Loucy (cell line): ENCODE measurements at regions not wholly inside any gene's neighbourhood (a gene's known extent, or its start where the extent isn't known, plus 50 kb on each side); places are given as distances from the start of the nearest gene placed in this dataset.

ENCODE experiments used
- H2AFZ ChIP-seq: fragments of 200-600 bp; sonication (generic); 2 replicates; pipeline ENCODE4 v1.6.0; 2016; ENCODE audit warnings: antibody characterized with exemption, mild to moderate bottlenecking, low read length, moderate library complexity
- H3F3A ChIP-seq: fragments of 200-600 bp; 2 replicates; pipeline ENCODE4 v1.6.0; 2016; ENCODE audit warnings: antibody characterized with exemption, low read depth, mild to moderate bottlenecking
- H3K27me3 ChIP-seq: fragments of 200-600 bp; sonication (generic); 2 replicates; pipeline ENCODE4 v1.6.1; 2014; ENCODE audit warnings: low read length, mild to moderate bottlenecking; ENCODE audit not compliant: insufficient read depth, poor library complexity, severe bottlenecking
- H3K36me3 ChIP-seq: fragments of 200-600 bp; sonication (generic); 2 replicates; pipeline ENCODE4 v1.6.1; 2016; ENCODE audit warnings: low read length; ENCODE audit not compliant: insufficient read depth
- H3K4me1 ChIP-seq: fragments of 200-600 bp; sonication (generic); 2 replicates; pipeline ENCODE4 v1.5.1; 2014; ENCODE audit warnings: low read length, mild to moderate bottlenecking; ENCODE audit not compliant: insufficient read depth, poor library complexity, severe bottlenecking
- H3K4me2 ChIP-seq: fragments of 200-600 bp; sonication (generic); 2 replicates; pipeline ENCODE4 v1.6.0; 2014; ENCODE audit warnings: antibody characterized with exemption, low read length, low read depth, mild to moderate bottlenecking; ENCODE audit not compliant: poor library complexity, severe bottlenecking
- H3K4me3 ChIP-seq: fragments of 200-600 bp; sonication (generic); 2 replicates; pipeline ENCODE4 v1.5.1; 2014; ENCODE audit warnings: low read length, mild to moderate bottlenecking, mixed read lengths; ENCODE audit not compliant: poor library complexity, severe bottlenecking
- H3K79me2 ChIP-seq: fragments of 200-600 bp; sonication (generic); 2 replicates; pipeline ENCODE4 v1.6.1; 2014; ENCODE audit warnings: low read length; ENCODE audit not compliant: insufficient read depth
- H3K9ac ChIP-seq: fragments of 200-600 bp; sonication (generic); 2 replicates; pipeline ENCODE4 v1.6.0; 2014; ENCODE audit warnings: mild to moderate bottlenecking, low read depth, low read length, moderate library complexity; ENCODE audit not compliant: poor library complexity, severe bottlenecking
- H3K9me2 ChIP-seq: fragments of 200-600 bp; sonication (generic); replicated peaks from 2 replicates; pipeline ENCODE4 v1.6.1; 2016; ENCODE audit warnings: low read depth, low read length, mixed read lengths
- H3K9me3 ChIP-seq: fragments of 200-600 bp; sonication (generic); 2 replicates; pipeline ENCODE4 v1.6.1; 2014; ENCODE audit warnings: mild to moderate bottlenecking, antibody characterized with exemption, low read length, low read depth; ENCODE audit not compliant: insufficient read depth
- H4K20me1 ChIP-seq: fragments of 200-600 bp; sonication (generic); 2 replicates; pipeline ENCODE4 v1.6.0; 2014; ENCODE audit warnings: antibody characterized with exemption, low read length, mild to moderate bottlenecking; ENCODE audit not compliant: insufficient read depth, poor library complexity, severe bottlenecking
- EZH2phosphoT487 ChIP-seq: fragments of 200-600 bp; IDR thresholded peaks from 2 replicates; pipeline ENCODE4 v1.6.1; 2018; ENCODE audit warnings: antibody characterized with exemption, mild to moderate bottlenecking, moderate library complexity, borderline replicate concordance
- TF ChIP-seq, protein P1 (sequence below): fragments of 200-600 bp; sonication (generic); conservative IDR thresholded peaks from 2 replicates; pipeline ENCODE4 v1.5.1; 2014; ENCODE audit warnings: mild to moderate bottlenecking, antibody characterized with exemption, low read length

GRCh38 chr3:13266005-13266404, 154.1 kb downstream of the NUP210 start:
- H3F3A ChIP-seq = peaks cover 4% of the 10 kb centered on the region; the same call in 1 of the 2 replicates
- H3K27me3 ChIP-seq = no peaks in the 10 kb centered on the region
- H3K9me3 ChIP-seq = no peaks in the 10 kb centered on the region
- H3K4me2 ChIP-seq = no peak overlapping the region
- H3K79me2 ChIP-seq = no peaks in the 10 kb centered on the region
- H3K36me3 ChIP-seq = no peaks in the 10 kb centered on the region
- H3K9ac ChIP-seq = no peak overlapping the region
- TF ChIP-seq, protein P1, sequence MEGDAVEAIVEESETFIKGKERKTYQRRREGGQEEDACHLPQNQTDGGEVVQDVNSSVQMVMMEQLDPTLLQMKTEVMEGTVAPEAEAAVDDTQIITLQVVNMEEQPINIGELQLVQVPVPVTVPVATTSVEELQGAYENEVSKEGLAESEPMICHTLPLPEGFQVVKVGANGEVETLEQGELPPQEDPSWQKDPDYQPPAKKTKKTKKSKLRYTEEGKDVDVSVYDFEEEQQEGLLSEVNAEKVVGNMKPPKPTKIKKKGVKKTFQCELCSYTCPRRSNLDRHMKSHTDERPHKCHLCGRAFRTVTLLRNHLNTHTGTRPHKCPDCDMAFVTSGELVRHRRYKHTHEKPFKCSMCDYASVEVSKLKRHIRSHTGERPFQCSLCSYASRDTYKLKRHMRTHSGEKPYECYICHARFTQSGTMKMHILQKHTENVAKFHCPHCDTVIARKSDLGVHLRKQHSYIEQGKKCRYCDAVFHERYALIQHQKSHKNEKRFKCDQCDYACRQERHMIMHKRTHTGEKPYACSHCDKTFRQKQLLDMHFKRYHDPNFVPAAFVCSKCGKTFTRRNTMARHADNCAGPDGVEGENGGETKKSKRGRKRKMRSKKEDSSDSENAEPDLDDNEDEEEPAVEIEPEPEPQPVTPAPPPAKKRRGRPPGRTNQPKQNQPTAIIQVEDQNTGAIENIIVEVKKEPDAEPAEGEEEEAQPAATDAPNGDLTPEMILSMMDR = no peak
- TF ChIP-seq EZH2phosphoT487 = no peak
- H4K20me1 ChIP-seq = no peaks in the 10 kb centered on the region
- H3K9me2 ChIP-seq = no peaks in the 10 kb centered on the region
- H3K4me1 ChIP-seq = peaks cover 21% of the 10 kb centered on the region
- no peak overlapping the region for H3K4me3 ChIP-seq
- no peak overlapping the region for H2AFZ ChIP-seq

GRCh38 chr3:13265507-13265906, 154.6 kb downstream of the NUP210 start:
- Histone ChIP-seq H3K36me3 (no peaks in the 10 kb centered on the region), H3K27me3 (no peaks in the 10 kb centered on the region), H3K9ac (no peak overlapping the region), H3K79me2 (no peaks in the 10 kb centered on the region), H3F3A (peaks cover 4% of the 10 kb centered on the region; the same call in 1 of the 2 replicates), H2AFZ (no peak overlapping the region), H3K9me3 (no peaks in the 10 kb centered on the region), H4K20me1 (no peaks in the 10 kb centered on the region), H3K4me1 (peaks cover 22% of the 10 kb centered on the region), H3K4me3 (no peak overlapping the region), H3K4me2 (no peak overlapping the region), H3K9me2 (no peaks in the 10 kb centered on the region)
- TF ChIP-seq EZH2phosphoT487 = no peak
- TF ChIP-seq, protein P1 = no peak

DNA sequence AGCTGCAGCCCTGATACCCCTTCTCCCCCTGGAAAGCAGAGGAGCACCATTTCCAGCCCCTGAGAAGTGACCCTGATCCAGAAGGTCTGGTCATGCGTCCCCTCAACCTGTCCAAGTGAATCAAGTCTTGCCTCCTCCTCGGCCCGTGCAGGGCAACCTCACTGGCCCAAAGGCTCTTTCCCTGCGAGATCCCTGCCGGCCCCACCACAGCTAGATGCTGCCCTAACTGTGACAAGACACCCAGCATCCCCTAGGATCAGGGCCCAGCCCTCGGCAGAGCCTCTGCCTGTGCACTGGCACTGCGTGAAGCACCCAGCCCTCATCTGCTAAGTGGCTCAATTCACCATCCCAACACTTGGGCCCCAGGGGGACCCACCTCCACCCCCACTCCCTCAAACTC, 155.1 kb downstream of the NUP210 start:
- Histone ChIP-seq H3K36me3 (no peaks in the 10 kb centered on the region), H4K20me1 (no peaks in the 10 kb centered on the region), H3K9ac (no peak overlapping the region), H3K9me2 (no peaks in the 10 kb centered on the region), H3K4me3 (no peak overlapping the region), H3K4me1 (peaks cover 25% of the 10 kb centered on the region), H3K4me2 (no peak overlapping the region), H3K79me2 (no peaks in the 10 kb centered on the region), H3K27me3 (no peaks in the 10 kb centered on the region), H2AFZ (no peak overlapping the region), H3F3A (peaks cover 4% of the 10 kb centered on the region; the same call in 1 of the 2 replicates), H3K9me3 (no peaks in the 10 kb centered on the region)
- no peak for TF ChIP-seq EZH2phosphoT487
- TF ChIP-seq, protein P1 = no peak
